ENCODE measurements at regions not wholly inside any gene's neighbourhood (a gene's known extent, or its start where the extent isn't known, plus 50 kb on each side); places are given as distances from the start of the nearest gene placed in this dataset.

DNA sequence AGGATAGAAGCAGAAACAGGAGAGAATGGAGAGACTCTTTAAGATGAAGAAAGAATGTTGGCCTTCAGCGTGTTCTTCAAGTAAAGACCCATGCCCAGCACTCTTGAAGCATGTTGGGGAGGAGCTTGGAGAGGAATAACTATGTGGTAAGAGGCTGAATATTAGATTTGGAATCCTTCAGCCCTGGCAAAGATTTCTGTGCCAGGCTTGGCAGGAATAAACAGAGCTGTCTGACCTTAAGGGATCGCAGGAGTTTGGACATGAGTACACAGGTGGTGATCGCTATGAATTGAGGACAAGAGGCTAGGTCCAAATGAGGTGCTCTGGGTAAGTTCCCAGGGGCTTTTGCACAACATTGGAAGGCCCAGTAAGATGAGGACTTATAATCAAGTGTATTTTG, 132.6 kb upstream of the TBL1XR1 start:
- Histone ChIP-seq H3K27ac (ENCODE audit: low read length in 2 of 2) (no peak overlapping the region), H3K9me3 (ENCODE audit: control extremely low read depth in 1 of 3, control insufficient read depth in 2 of 3, insufficient read depth in 1 of 3, low read length in 2 of 3) (no peaks in the 10 kb centered on the region), H3K79me2 (ENCODE audit: control insufficient read depth, insufficient read depth, low read length) (no peaks in the 10 kb centered on the region), H3K9ac (ENCODE audit: low read length) (no peak overlapping the region), H2AFZ (ENCODE audit: insufficient read depth, low read depth, low read length, poor library complexity, severe bottlenecking) (no peak overlapping the region), H3K4me1 (ENCODE audit: control insufficient read depth in 2 of 2, insufficient read depth in 2 of 2, low read length in 2 of 2) (peaks cover 12 to 16% of the 10 kb centered on the region in 2 donors), H3K36me3 (replicated peaks in 1 of 2; ENCODE audit: control extremely low read depth in 1 of 2, control insufficient read depth in 1 of 2, extremely low read depth in 1 of 2, insufficient read depth in 2 of 2, low read length in 1 of 2) (no peaks in the 10 kb centered on the region), H4K20me1 (ENCODE audit: control insufficient read depth, insufficient read depth, low read length, poor library complexity, severe bottlenecking) (no peaks in the 10 kb centered on the region), H3K27me3 (replicated peaks in 1 of 4; ENCODE audit: control extremely low read depth in 1 of 4, control insufficient read depth in 3 of 4, insufficient read depth in 4 of 4, low read length in 3 of 4) (no peaks in the 10 kb centered on the region), H3K4me2 (replicated peaks; ENCODE audit: low read depth, low read length, poor library complexity, severe bottlenecking) (no peak overlapping the region), H3K4me3 (ENCODE audit: control extremely low read depth in 1 of 5, extremely low read depth in 1 of 5, insufficient read depth in 1 of 5, low read depth in 2 of 5, low read length in 4 of 5) (no peak overlapping the region)
- Mint-ChIP-seq H3K27ac (no peak overlapping the region), H3K4me1 (peaks cover 24% of the 10 kb centered on the region), H3K9me3 (ENCODE audit: insufficient read depth) (no peaks in the 10 kb centered on the region), H3K4me3 (no peak overlapping the region), H3K27me3 (no peaks in the 10 kb centered on the region)
- ChIA-PET CTCF (no interaction called here), POLR2A (no interaction called here)
- intact Hi-C loops (cut with micrococcal nuclease): no loop called here
- no peak for TF ChIP-seq CTCF (IDR thresholded peaks at IDR 0.05)
- ATAC-seq (ENCODE audit: low read depth) (no peak), DNase-seq (no peak)
- WGBS (ENCODE audit: insufficient coverage): 94% methylated on average over 3 of the region's 3 CpGs

DNA sequence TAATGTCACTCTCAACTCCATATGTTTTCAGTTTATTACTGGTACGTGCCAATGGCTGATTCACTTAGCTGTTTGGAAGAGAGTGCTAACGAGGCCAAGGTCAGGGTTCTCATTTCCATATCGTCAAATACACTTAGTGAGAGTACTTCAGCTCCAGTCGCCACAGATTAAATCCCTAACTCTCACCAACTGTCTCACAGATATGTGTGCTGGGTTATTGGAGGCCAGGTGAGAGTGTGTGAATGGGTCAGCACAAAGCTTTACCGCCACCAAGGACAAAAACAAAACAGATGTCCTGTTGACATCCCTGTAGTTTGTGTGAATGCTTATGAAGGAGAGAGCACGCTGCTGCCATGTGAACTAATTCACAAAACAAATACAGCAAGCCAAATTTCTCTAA, 133.5 kb upstream of the TBL1XR1 start:
- no peak overlapping the region for H3K9ac ChIP-seq (ENCODE audit: low read length)
- intact Hi-C loops (cut with micrococcal nuclease): no loop called here
- no peaks in the 10 kb centered on the region for H3K27me3 ChIP-seq (replicated peaks in 1 of 4; ENCODE audit: control extremely low read depth in 1 of 4, control insufficient read depth in 3 of 4, insufficient read depth in 4 of 4, low read length in 3 of 4)
- DNase-seq (no peak), ATAC-seq (ENCODE audit: low read depth) (no peak)
- no peak overlapping the region for H3K27ac Mint-ChIP-seq
- peaks cover 23% of the 10 kb centered on the region for H3K4me1 Mint-ChIP-seq
- POLR2A ChIA-PET: interaction anchor here (0.5 to 0.6 kb wide), 2 partner anchors 29 to 106 kb away, joined by 4 to 9 read pairs; no protein-coding TSS in a partner anchor
- H3K4me3 Mint-ChIP-seq: no peak overlapping the region
- H3K27ac ChIP-seq (ENCODE audit: low read length in 2 of 2): no peak overlapping the region
- TF ChIP-seq CTCF (IDR thresholded peaks at IDR 0.05): no peak
- no peak for TF ChIP-seq EZH2 (IDR thresholded peaks at IDR 0.05; ENCODE audit: borderline replicate concordance, insufficient read depth, low read depth, low read length, poor library complexity, severe bottlenecking)
- no peaks in the 10 kb centered on the region for H3K9me3 Mint-ChIP-seq (ENCODE audit: insufficient read depth)
- H3K36me3 ChIP-seq (replicated peaks in 1 of 2; ENCODE audit: control extremely low read depth in 1 of 2, control insufficient read depth in 1 of 2, extremely low read depth in 1 of 2, insufficient read depth in 2 of 2, low read length in 1 of 2): no peaks in the 10 kb centered on the region
- H2AFZ ChIP-seq (ENCODE audit: insufficient read depth, low read depth, low read length, poor library complexity, severe bottlenecking): no peak overlapping the region
- no peak overlapping the region for H3K4me2 ChIP-seq (replicated peaks; ENCODE audit: low read depth, low read length, poor library complexity, severe bottlenecking)
- no peaks in the 10 kb centered on the region for H3K9me3 ChIP-seq (ENCODE audit: control extremely low read depth in 1 of 3, control insufficient read depth in 2 of 3, insufficient read depth in 1 of 3, low read length in 2 of 3)
- no peaks in the 10 kb centered on the region for H3K27me3 Mint-ChIP-seq
- CTCF ChIA-PET: no interaction called here
- WGBS (ENCODE audit: insufficient coverage): no CpG with 5 or more reads among the region's 6 CpGs
- peaks cover 3 to 9% of the 10 kb centered on the region in 2 donors for H3K4me1 ChIP-seq (ENCODE audit: control insufficient read depth in 2 of 2, insufficient read depth in 2 of 2, low read length in 2 of 2)
- no peak overlapping the region for H3K4me3 ChIP-seq (ENCODE audit: control extremely low read depth in 1 of 5, extremely low read depth in 1 of 5, insufficient read depth in 1 of 5, low read depth in 2 of 5, low read length in 4 of 5)
- no peaks in the 10 kb centered on the region for H3K79me2 ChIP-seq (ENCODE audit: control insufficient read depth, insufficient read depth, low read length)
- H4K20me1 ChIP-seq (ENCODE audit: control insufficient read depth, insufficient read depth, low read length, poor library complexity, severe bottlenecking): no peaks in the 10 kb centered on the region
